Esophagus muscularis mucosa (tissue), 3 donors: ENCODE measurements at regions not wholly inside any gene's neighbourhood (a gene's known extent, or its start where the extent isn't known, plus 50 kb on each side); places are given as distances from the start of the nearest gene placed in this dataset.

ENCODE experiments used
- POLR2A ChIP-seq: fragments of 450-650 bp; IDR thresholded peaks from one replicate; pipeline ENCODE4 v1.6.1; 2017; ENCODE audit warnings: antibody characterized with exemption, moderate library complexity, mild to moderate bottlenecking, low read depth
- POLR2AphosphoS5 ChIP-seq, 2 donors: sonication (generic); formaldehyde crosslinking; IDR thresholded peaks; one replicate each; pipeline ENCODE4 v1.6.1; 2017; ENCODE audit warnings: antibody characterized with exemption in 2 of 2
- TF ChIP-seq, protein P1 (sequence below), 3 experiments: fragments of 200-600 bp in 2 of 3; fragments of 450-650 bp in 1 of 3; sonication (generic) in 2 of 3; IDR thresholded peaks; one replicate each; pipeline ENCODE4 v1.5.1; 2017 to 2019; ENCODE audit warnings: antibody characterized with exemption in 3 of 3, mild to moderate bottlenecking in 2 of 3, moderate library complexity in 1 of 3

DNA sequence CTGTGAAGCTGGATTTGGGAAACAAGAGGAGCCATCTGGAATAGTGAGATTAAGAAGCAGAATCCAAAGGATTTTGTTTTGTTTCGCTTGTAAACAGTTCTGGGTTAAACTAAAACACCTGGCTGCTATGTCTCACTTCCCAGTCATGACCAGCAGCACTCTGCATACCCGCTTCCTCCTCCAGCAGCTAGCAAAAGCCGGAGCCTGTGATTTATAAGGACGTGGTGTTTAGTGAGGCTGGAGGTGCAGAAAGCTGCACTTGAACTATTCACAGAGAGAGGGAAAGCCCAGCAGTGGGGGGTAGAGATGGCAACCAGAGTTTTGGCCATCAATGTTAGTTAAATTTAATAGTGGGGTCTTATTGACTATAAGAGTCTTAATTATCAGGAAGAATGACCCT, 240.2 kb downstream of the AJAP1 start:
- TF ChIP-seq, protein P1, sequence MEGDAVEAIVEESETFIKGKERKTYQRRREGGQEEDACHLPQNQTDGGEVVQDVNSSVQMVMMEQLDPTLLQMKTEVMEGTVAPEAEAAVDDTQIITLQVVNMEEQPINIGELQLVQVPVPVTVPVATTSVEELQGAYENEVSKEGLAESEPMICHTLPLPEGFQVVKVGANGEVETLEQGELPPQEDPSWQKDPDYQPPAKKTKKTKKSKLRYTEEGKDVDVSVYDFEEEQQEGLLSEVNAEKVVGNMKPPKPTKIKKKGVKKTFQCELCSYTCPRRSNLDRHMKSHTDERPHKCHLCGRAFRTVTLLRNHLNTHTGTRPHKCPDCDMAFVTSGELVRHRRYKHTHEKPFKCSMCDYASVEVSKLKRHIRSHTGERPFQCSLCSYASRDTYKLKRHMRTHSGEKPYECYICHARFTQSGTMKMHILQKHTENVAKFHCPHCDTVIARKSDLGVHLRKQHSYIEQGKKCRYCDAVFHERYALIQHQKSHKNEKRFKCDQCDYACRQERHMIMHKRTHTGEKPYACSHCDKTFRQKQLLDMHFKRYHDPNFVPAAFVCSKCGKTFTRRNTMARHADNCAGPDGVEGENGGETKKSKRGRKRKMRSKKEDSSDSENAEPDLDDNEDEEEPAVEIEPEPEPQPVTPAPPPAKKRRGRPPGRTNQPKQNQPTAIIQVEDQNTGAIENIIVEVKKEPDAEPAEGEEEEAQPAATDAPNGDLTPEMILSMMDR (IDR thresholded peaks at IDR 0.05): no peak
- TF ChIP-seq POLR2A: no peak
- no peak for TF ChIP-seq POLR2AphosphoS5 (IDR thresholded peaks at IDR 0.05)
